ENCODE measurements at regions not wholly inside any gene's neighbourhood (a gene's known extent, or its start where the extent isn't known, plus 50 kb on each side); places are given as distances from the start of the nearest gene placed in this dataset.

DNA sequence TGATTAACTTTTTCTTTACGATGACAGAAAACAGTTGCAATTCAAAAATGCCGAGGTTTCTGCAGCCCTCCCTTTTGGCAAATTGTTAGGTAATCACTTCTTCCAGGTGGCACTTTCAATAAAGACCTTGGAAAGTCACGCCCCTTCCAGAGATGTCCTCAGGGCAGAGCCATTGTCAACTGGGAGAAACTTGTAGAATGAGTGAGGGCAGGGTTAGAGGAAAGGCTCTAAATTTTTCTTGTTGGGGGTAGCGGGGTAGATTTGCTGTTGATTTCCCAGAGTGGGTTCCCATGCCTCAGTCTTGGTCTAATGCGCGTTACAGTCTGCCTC lies 421.1 kb downstream of the FGF9 start:
- TF ChIP-seq, protein P1, sequence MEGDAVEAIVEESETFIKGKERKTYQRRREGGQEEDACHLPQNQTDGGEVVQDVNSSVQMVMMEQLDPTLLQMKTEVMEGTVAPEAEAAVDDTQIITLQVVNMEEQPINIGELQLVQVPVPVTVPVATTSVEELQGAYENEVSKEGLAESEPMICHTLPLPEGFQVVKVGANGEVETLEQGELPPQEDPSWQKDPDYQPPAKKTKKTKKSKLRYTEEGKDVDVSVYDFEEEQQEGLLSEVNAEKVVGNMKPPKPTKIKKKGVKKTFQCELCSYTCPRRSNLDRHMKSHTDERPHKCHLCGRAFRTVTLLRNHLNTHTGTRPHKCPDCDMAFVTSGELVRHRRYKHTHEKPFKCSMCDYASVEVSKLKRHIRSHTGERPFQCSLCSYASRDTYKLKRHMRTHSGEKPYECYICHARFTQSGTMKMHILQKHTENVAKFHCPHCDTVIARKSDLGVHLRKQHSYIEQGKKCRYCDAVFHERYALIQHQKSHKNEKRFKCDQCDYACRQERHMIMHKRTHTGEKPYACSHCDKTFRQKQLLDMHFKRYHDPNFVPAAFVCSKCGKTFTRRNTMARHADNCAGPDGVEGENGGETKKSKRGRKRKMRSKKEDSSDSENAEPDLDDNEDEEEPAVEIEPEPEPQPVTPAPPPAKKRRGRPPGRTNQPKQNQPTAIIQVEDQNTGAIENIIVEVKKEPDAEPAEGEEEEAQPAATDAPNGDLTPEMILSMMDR (IDR thresholded peaks at IDR 0.05; ENCODE audit: control insufficient read depth, extremely low read depth, insufficient read depth) = no peak
- no peak for DNase-seq (ENCODE audit: low read depth)
- no peak overlapping the region for H3K4me3 ChIP-seq (ENCODE audit: low read depth, low read length)

DNA sequence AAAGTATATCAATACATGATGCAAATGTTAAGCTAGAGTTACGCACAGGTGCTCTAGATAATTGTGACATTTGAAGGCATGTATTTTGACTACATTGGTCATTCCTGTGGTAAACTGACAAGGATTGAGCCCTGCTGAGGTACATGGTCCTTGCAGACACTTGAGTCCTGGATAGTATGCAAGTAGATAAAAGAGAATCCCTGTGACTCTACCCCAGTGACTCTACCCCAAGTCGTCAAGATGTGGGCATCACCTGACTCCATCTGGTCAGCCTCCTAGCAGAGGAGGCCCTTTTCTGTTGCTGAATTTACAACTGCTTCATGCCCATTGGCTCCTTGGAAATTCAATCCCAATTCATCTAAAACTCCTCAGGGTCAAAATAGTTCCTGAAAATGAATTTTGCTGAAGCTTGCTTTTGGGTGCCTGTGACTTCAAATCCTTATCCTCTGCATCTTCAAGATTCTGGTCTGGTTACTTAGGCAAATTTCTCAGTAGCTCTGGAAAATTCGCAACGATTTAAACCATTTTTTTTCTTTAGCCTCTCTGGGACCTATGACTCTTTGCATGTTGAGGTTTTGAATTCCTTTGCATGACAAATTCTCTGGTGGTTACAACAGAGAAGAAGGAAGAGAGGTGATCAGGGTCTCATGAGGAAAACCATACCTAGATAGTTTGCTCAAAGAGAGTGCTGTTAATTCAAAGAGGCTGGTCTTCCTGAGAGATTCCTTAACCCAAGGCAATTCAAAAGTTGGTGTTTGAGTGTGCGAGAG lies 422.1 kb downstream of the FGF9 start:
- DNase-seq (ENCODE audit: low read depth) = no peak
- H3K4me3 ChIP-seq (ENCODE audit: low read depth, low read length) = no peak overlapping the region
- TF ChIP-seq, protein P1 (IDR thresholded peaks at IDR 0.05; ENCODE audit: control insufficient read depth, extremely low read depth, insufficient read depth) = no peak

DNA sequence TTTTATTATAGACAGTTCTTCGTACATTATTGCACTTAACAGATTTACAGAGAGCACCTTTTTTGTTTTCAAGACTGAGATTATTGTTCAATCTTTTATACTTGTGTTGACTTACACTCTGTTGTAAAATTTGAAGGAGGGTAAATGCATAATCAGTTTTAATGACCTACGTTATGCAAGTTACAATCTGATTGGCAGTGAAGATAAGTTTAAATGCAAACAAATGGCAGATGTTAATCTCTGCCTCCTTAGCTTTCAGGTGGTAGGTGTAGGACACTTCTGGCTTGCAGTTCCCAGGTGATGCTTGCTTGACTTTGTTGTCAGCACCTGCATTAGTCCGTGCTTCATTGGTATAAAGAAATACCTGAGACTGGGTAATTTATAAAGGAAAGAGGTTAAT lies 424.9 kb downstream of the FGF9 start:
- no peak overlapping the region for H3K4me3 ChIP-seq (ENCODE audit: low read depth, low read length)
- TF ChIP-seq, protein P1 (IDR thresholded peaks at IDR 0.05; ENCODE audit: control insufficient read depth, extremely low read depth, insufficient read depth) = no peak
- DNase-seq (ENCODE audit: low read depth) = peak; percentile 78

DNA sequence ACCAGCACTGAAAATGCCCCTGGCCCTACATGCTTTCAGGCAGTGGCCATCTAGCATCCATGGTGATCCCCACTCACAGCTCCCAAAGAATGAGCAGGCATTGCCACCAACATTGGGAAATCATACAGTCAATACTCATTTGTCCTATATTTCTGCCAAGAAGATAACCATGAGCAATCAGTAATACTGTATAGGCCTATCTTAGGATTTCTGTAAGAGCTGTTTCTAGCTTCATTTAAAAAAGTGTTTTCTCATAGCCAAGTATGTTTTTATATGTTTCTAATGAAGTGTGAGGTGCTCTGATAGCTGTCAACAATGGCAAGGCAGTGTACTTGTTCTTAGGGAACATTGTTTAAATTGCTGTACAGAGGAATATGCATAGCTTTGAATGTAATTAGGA lies 428.7 kb downstream of the FGF9 start:
- H3K4me3 ChIP-seq (ENCODE audit: low read depth, low read length) = no peak overlapping the region
- DNase-seq (ENCODE audit: low read depth) = no peak
- TF ChIP-seq, protein P1 (IDR thresholded peaks at IDR 0.05; ENCODE audit: control insufficient read depth, extremely low read depth, insufficient read depth) = no peak

DNA sequence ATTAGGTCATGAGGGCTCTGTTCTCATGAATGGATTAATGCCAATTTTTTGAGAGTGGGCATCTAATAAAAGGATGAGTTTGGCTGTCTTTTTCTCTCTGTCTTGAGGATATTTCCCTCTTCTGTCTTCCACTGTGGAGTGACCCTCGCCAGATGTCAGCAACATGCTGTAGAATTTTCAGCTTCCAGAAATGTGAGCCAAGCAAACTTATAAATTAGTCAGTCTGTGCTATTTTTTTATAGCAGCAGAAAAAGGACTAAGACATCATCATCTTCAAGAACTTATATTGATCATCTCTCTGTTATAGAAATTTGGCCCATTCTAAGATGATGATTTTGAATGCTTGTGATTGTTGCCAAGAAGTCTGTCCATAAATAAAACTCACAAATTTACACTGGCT lies 431.4 kb downstream of the FGF9 start:
- H3K4me3 ChIP-seq (ENCODE audit: low read depth, low read length) = no peak overlapping the region
- no peak for DNase-seq (ENCODE audit: low read depth)
- TF ChIP-seq, protein P1 (IDR thresholded peaks at IDR 0.05; ENCODE audit: control insufficient read depth, extremely low read depth, insufficient read depth) = no peak

DNA sequence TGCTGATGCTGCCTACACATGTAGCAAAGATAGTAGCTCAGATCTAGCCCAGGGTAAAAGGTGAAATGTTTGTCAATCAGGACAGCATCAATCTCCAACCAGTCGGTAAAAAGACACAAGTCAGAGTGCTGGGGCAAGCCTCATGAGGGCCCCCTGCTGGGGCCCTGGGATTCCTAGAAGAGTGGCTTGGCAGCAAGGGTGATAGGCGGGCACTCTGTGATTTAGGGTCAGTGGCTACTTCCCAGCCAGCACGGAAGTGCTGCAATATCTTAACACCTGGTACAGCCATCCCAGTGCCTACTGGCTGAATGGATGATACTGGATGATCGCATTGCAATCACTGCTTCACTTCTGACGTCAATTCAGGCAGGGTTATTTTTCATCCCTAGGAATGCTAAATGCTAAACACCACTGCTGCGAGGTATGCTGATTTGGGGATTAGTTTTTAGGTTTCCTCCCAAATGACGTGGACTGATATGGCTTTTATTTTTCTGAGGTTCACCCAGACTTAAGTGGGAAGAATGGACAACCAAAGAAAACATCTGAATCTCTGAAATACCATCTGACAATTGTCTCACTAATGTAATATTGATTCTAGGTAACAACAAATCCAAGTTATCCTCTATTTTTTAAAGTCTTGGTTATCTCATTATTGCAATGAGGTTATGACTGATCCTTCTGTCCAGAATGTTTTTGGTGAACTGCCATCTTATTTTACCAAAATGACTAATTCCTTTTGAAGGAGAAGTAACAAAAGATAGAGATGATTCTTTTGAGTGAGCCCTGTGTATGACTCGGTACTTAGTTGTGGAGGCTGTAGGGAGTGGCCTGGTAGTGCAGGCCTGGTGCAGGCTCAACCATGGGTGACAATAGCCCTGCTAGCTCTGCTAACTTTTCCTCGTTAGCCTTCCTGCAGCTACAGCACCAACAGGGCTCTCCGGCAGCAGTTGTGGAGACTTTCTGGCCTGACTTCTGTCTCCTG lies 432.5 kb downstream of the FGF9 start:
- no peak overlapping the region for H3K4me3 ChIP-seq (ENCODE audit: low read depth, low read length)
- DNase-seq (ENCODE audit: low read depth) = no peak
- TF ChIP-seq, protein P1 (IDR thresholded peaks at IDR 0.05; ENCODE audit: control insufficient read depth, extremely low read depth, insufficient read depth) = no peak
